GM23338 (cell line): ENCODE measurements at regions not wholly inside any gene's neighbourhood (a gene's known extent, or its start where the extent isn't known, plus 50 kb on each side); places are given as distances from the start of the nearest gene placed in this dataset.

ENCODE experiments used
- ATAC-seq: fragments of 200-7000 bp; cut with Tn5 transposase; 3 replicates; pipeline ENCODE4 v1.9.1; 2020
- DNase-seq: peaks from one replicate; pipeline ENCODE4 v3.0.0-alpha.2; 2015; ENCODE audit warnings: low spot score
- H2AFZ ChIP-seq: fragments of 200-600 bp; sonication (generic); 2 replicates; pipeline ENCODE4 v1.8.0; 2016; ENCODE audit warnings: antibody characterized with exemption, mild to moderate bottlenecking, moderate library complexity
- H3F3A ChIP-seq: fragments of 200-600 bp; sonication (generic); replicated peaks from 2 replicates; pipeline ENCODE4 v1.8.0; 2017; ENCODE audit warnings: antibody characterized with exemption, mixed run types, low read depth
- H3K27ac ChIP-seq: fragments of 200-600 bp; sonication (generic); 2 replicates; pipeline ENCODE4 v1.6.1; 2016; ENCODE audit warnings: low read depth
- H3K27me3 ChIP-seq: fragments of 200-600 bp; sonication (generic); 2 replicates; pipeline ENCODE4 v1.8.0; 2016; ENCODE audit warnings: mild to moderate bottlenecking, mixed run types, moderate library complexity; ENCODE audit not compliant: insufficient read depth
- H3K36me3 ChIP-seq: fragments of 200-600 bp; sonication (generic); 2 replicates; pipeline ENCODE4 v1.8.0; 2016; ENCODE audit warnings: mild to moderate bottlenecking; ENCODE audit not compliant: insufficient read depth
- H3K4me1 ChIP-seq: fragments of 200-600 bp; sonication (generic); 2 replicates; pipeline ENCODE4 v1.8.0; 2016; ENCODE audit warnings: mild to moderate bottlenecking, moderate library complexity; ENCODE audit not compliant: insufficient read depth
- H3K4me2 ChIP-seq: fragments of 200-600 bp; sonication (generic); 2 replicates; pipeline ENCODE4 v1.7.1; 2017; ENCODE audit warnings: mixed run types
- H3K4me3 ChIP-seq: fragments of 200-600 bp; sonication (generic); 2 replicates; pipeline ENCODE4 v1.6.1; 2016; ENCODE audit warnings: mixed run types
- H3K79me2 ChIP-seq: fragments of 200-600 bp; sonication (generic); replicated peaks from 2 replicates; pipeline ENCODE4 v1.8.0; 2017; ENCODE audit warnings: mild to moderate bottlenecking; ENCODE audit not compliant: insufficient read depth
- H3K9me2 ChIP-seq: fragments of 200-600 bp; sonication (generic); 2 replicates; pipeline ENCODE4 v1.8.0; 2017; ENCODE audit not compliant: insufficient read depth
- H4K20me1 ChIP-seq: fragments of 200-600 bp; sonication (generic); replicated peaks from 2 replicates; pipeline ENCODE4 v1.8.0; 2017; ENCODE audit warnings: mild to moderate bottlenecking; ENCODE audit not compliant: insufficient read depth
- H3K27ac Mint-ChIP-seq: 2 replicates; pipeline ENCODE4 v1.8.0; 2020; ENCODE audit warnings: inconsistent platforms, mild to moderate bottlenecking, moderate library complexity, mixed read lengths
- H3K27me3 Mint-ChIP-seq: 3 replicates; pipeline ENCODE4 v1.8.0; 2022; ENCODE audit warnings: low read depth, mild to moderate bottlenecking, moderate library complexity, mixed read lengths, inconsistent platforms; ENCODE audit not compliant: insufficient read depth, poor library complexity
- H3K36me3 Mint-ChIP-seq: 3 replicates; pipeline ENCODE4 v1.8.0; 2021; ENCODE audit warnings: low read depth, mild to moderate bottlenecking, inconsistent platforms, moderate library complexity, mixed read lengths
- H3K4me1 Mint-ChIP-seq: 3 replicates; pipeline ENCODE4 v1.8.0; 2020; ENCODE audit warnings: mild to moderate bottlenecking, inconsistent platforms, mixed read lengths
- H3K4me3 Mint-ChIP-seq: 3 replicates; pipeline ENCODE4 v1.8.0; 2021; ENCODE audit warnings: moderate library complexity, mild to moderate bottlenecking, inconsistent platforms, mixed read lengths
- H3K9me3 Mint-ChIP-seq: 3 replicates; pipeline ENCODE4 v1.8.0; 2020; ENCODE audit warnings: moderate library complexity, mild to moderate bottlenecking, inconsistent platforms, mixed read lengths
- JUNB ChIP-seq: IDR thresholded peaks from one replicate; pipeline ENCODE4 v1.6.1; 2016; ENCODE audit warnings: antibody characterized with exemption; ENCODE audit not compliant: unreplicated experiment
- NANOG ChIP-seq: IDR thresholded peaks from 2 replicates; pipeline ENCODE4 v1.6.1; 2016; ENCODE audit warnings: antibody characterized with exemption, borderline replicate concordance
- POLR2AphosphoS5 ChIP-seq: IDR thresholded peaks from 2 replicates; pipeline ENCODE4 v1.6.1; 2016; ENCODE audit warnings: antibody characterized with exemption, low read depth
- STAT1 ChIP-seq: IDR thresholded peaks from one replicate; pipeline ENCODE4 v1.6.1; 2016; ENCODE audit warnings: antibody characterized with exemption; ENCODE audit not compliant: unreplicated experiment
- ZNF114 ChIP-seq: fragments of 250-450 bp; sonication (Bioruptor Pico); IDR thresholded peaks from 2 replicates; pipeline ENCODE4 v1.5.0; 2020; ENCODE audit warnings: mild to moderate bottlenecking, moderate library complexity
- ZNF331 ChIP-seq: fragments of 250-450 bp; sonication (Bioruptor Pico); IDR thresholded peaks from 2 replicates; pipeline ENCODE4 v1.5.0; 2020; ENCODE audit warnings: low read depth, mild to moderate bottlenecking, moderate library complexity
- TF ChIP-seq, protein P1 (sequence below): IDR thresholded peaks from one replicate; pipeline ENCODE4 v1.6.1; 2018; ENCODE audit warnings: antibody characterized with exemption; ENCODE audit not compliant: unreplicated experiment
- TF ChIP-seq, protein P2 (sequence below): fragments of 250-450 bp; sonication (Bioruptor Pico); IDR thresholded peaks from 2 replicates; pipeline ENCODE4 v1.5.0; 2020; ENCODE audit warnings: mild to moderate bottlenecking, moderate library complexity

DNA sequence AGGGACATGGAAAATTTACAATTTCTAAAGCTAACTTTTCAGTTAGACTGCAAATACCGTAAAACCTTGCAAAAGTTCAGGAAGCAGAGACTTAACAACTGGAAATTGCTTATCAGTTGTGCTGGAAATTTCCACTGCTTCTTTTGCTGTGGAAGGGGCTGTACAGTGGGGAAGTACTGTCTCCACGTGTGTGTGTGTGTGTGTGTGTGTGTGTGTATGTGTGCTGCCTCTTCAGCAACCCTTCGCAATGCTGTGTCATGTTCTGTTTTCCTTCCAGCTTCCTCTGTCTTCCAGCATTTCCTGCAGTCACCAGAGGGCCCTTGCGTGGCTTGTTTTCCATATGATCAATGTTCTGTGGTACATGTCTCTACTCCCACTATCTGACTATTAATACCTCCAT lies 87.5 kb upstream of the RANBP3L start (continued):
- TF ChIP-seq, protein P1, sequence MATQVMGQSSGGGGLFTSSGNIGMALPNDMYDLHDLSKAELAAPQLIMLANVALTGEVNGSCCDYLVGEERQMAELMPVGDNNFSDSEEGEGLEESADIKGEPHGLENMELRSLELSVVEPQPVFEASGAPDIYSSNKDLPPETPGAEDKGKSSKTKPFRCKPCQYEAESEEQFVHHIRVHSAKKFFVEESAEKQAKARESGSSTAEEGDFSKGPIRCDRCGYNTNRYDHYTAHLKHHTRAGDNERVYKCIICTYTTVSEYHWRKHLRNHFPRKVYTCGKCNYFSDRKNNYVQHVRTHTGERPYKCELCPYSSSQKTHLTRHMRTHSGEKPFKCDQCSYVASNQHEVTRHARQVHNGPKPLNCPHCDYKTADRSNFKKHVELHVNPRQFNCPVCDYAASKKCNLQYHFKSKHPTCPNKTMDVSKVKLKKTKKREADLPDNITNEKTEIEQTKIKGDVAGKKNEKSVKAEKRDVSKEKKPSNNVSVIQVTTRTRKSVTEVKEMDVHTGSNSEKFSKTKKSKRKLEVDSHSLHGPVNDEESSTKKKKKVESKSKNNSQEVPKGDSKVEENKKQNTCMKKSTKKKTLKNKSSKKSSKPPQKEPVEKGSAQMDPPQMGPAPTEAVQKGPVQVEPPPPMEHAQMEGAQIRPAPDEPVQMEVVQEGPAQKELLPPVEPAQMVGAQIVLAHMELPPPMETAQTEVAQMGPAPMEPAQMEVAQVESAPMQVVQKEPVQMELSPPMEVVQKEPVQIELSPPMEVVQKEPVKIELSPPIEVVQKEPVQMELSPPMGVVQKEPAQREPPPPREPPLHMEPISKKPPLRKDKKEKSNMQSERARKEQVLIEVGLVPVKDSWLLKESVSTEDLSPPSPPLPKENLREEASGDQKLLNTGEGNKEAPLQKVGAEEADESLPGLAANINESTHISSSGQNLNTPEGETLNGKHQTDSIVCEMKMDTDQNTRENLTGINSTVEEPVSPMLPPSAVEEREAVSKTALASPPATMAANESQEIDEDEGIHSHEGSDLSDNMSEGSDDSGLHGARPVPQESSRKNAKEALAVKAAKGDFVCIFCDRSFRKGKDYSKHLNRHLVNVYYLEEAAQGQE, result no peak

DNA sequence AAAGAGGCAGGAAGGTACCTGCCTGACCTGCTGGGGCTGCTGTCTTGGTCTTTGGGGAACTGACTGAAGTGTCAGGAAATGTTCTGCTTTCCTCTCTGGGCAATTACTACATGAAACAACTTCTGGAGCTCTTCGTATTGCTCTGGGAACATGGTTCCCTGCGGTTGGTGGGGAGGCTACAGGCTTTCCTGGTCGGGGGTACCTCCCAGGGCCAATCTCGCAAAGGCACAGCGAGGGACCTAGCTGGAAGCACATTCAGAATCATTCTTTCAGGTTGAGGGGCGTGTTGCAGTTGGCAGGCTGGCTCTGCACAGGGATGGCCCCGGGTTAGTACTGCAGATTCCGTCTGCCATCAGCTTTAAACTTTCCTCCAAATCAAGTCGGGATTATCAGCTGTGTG lies 88.9 kb upstream of the RANBP3L start:
- H3K27ac ChIP-seq, result no peak overlapping the region
- no peak overlapping the region for H3K4me3 ChIP-seq
- H3F3A ChIP-seq, result no peaks in the 10 kb centered on the region
- H3K79me2 ChIP-seq, result no peaks in the 10 kb centered on the region
- TF ChIP-seq STAT1, result no peak
- TF ChIP-seq, protein P1, result no peak
- no peak for TF ChIP-seq POLR2AphosphoS5
- no peak for TF ChIP-seq ZNF114 (CRISPR knock-in tag)
- TF ChIP-seq, protein P2, sequence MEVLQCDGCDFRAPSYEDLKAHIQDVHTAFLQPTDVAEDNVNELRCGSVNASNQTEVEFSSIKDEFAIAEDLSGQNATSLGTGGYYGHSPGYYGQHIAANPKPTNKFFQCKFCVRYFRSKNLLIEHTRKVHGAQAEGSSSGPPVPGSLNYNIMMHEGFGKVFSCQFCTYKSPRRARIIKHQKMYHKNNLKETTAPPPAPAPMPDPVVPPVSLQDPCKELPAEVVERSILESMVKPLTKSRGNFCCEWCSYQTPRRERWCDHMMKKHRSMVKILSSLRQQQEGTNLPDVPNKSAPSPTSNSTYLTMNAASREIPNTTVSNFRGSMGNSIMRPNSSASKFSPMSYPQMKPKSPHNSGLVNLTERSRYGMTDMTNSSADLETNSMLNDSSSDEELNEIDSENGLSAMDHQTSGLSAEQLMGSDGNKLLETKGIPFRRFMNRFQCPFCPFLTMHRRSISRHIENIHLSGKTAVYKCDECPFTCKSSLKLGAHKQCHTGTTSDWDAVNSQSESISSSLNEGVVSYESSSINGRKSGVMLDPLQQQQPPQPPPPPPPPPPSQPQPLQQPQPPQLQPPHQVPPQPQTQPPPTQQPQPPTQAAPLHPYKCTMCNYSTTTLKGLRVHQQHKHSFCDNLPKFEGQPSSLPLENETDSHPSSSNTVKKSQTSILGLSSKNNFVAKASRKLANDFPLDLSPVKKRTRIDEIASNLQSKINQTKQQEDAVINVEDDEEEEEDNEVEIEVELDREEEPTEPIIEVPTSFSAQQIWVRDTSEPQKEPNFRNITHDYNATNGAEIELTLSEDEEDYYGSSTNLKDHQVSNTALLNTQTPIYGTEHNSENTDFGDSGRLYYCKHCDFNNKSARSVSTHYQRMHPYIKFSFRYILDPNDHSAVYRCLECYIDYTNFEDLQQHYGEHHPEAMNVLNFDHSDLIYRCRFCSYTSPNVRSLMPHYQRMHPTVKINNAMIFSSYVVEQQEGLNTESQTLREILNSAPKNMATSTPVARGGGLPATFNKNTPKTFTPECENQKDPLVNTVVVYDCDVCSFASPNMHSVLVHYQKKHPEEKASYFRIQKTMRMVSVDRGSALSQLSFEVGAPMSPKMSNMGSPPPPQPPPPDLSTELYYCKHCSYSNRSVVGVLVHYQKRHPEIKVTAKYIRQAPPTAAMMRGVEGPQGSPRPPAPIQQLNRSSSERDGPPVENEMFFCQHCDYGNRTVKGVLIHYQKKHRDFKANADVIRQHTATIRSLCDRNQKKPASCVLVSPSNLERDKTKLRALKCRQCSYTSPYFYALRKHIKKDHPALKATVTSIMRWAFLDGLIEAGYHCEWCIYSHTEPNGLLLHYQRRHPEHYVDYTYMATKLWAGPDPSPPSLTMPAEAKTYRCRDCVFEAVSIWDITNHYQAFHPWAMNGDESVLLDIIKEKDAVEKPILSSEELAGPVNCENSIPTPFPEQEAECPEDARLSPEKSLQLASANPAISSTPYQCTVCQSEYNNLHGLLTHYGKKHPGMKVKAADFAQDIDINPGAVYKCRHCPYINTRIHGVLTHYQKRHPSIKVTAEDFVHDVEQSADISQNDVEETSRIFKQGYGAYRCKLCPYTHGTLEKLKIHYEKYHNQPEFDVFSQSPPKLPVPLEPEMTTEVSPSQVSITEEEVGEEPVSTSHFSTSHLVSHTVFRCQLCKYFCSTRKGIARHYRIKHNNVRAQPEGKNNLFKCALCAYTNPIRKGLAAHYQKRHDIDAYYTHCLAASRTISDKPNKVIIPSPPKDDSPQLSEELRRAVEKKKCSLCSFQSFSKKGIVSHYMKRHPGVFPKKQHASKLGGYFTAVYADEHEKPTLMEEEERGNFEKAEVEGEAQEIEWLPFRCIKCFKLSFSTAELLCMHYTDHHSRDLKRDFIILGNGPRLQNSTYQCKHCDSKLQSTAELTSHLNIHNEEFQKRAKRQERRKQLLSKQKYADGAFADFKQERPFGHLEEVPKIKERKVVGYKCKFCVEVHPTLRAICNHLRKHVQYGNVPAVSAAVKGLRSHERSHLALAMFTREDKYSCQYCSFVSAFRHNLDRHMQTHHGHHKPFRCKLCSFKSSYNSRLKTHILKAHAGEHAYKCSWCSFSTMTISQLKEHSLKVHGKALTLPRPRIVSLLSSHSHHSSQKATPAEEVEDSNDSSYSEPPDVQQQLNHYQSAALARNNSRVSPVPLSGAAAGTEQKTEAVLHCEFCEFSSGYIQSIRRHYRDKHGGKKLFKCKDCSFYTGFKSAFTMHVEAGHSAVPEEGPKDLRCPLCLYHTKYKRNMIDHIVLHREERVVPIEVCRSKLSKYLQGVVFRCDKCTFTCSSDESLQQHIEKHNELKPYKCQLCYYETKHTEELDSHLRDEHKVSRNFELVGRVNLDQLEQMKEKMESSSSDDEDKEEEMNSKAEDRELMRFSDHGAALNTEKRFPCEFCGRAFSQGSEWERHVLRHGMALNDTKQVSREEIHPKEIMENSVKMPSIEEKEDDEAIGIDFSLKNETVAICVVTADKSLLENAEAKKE (CRISPR knock-in tag), result no peak
- TF ChIP-seq JUNB, result no peak
- TF ChIP-seq ZNF331, result no peak
- no peak for TF ChIP-seq NANOG
- no peaks in the 10 kb centered on the region for H3K9me3 Mint-ChIP-seq
- peak overlapping the region; percentile 66; the same call in 1 of the 2 replicates for H2AFZ ChIP-seq
- no peak for DNase-seq
- H3K4me2 ChIP-seq, result no peak overlapping the region
- H3K36me3 Mint-ChIP-seq, result no peaks in the 10 kb centered on the region
- no peaks in the 10 kb centered on the region for H3K4me1 ChIP-seq
- no peaks in the 10 kb centered on the region for H3K36me3 ChIP-seq
- no peak for ATAC-seq
- no peak overlapping the region for H3K27ac Mint-ChIP-seq
- no peaks in the 10 kb centered on the region for H4K20me1 ChIP-seq
- H3K4me1 Mint-ChIP-seq, result peaks cover 9% of the 10 kb centered on the region
- H3K4me3 Mint-ChIP-seq, result no peak overlapping the region
- no peaks in the 10 kb centered on the region for H3K27me3 ChIP-seq
- 0 out of 2 replicates have a peak, but pooled peaks cover 3% of the 10 kb centered on the region for H3K9me2 ChIP-seq
- peaks cover 3% of the 10 kb centered on the region for H3K27me3 Mint-ChIP-seq
